ENCODE measurements at regions not wholly inside any gene's neighbourhood (a gene's known extent, or its start where the extent isn't known, plus 50 kb on each side); places are given as distances from the start of the nearest gene placed in this dataset.
A peak's percentile ranks its signal among the peaks of the same experiment; 100 is the strongest.
"Not testable (repeated sequence)": the region's sequence is repeated elsewhere in the genome, so short reads cannot be mapped to it uniquely, and the experiment has no call there.

- DNase-seq: no peak
Measured at GRCh38 chr15:88997531-88997930, 84.4 kb upstream of the MFGE8 start.

DNA sequence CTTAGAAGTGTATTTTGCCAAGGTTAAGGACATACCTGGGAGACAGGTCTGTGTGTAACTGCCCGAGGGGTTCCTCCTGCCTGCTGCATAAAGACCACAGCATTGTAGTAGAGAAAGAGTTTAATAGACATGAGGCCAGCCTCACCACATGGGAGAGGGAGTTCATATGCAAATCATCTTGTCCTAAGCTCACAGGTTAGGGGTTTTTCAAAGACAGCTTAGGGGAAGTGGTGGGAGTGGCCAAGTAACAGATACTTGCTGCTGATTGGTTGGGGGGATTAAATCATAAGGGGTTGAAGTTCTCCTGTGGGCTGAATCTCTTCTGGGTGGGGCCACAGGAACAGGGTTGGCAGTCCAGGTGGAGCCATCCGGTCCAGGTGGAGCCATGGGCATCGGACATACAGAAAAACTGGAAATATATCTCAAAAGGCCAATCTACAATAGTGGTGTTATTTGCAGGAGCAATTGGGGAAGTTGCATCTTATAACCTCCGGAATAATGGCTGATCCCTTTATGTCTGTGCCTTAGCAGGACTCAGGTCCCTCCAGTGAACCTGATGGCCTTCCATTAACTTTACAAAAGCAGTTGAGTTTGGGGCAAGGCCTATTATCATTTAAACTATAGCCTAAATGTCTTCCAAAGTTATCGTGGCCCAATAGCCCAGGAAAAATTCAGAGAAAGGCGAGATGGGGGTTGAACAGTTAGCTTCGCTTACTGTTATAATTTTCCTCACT, 86.0 kb upstream of the MFGE8 start:
- no peak for DNase-seq

- DNase-seq: not testable (repeated sequence)
Measured at GRCh38 chr15:89001708-89002275, 86.5 kb upstream of the ABHD2 start.

DNA sequence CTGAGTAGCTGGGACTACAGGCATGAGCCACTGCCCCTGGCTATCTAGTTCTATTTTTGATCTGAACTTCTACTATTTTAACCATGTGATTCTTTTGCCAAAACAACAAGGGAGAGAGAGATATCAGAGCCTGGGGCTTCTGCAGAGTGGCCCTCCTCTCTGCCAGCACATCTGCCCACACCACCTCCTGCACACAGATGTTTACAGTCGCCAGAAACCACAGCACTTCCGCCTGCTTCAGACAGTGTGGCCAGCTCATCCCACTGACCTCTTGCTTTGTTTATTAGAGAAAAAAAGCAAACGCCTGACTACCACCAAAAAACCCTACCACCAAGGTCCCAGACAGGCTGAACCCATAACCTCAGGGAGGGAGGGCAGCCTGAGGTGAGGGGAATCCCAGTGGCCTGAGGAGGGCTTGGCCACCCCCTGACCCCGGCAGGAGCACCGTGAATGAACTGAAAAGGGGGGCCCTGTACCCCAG, 85.9 kb upstream of the ABHD2 start:
- no peak for DNase-seq

- no peak for DNase-seq
Measured at GRCh38 chr15:89002830-89003229, 85.4 kb upstream of the ABHD2 start.

GRCh38 chr15:89003865-89004725, 84.2 kb upstream of the ABHD2 start:
- DNase-seq: no peak

DNA sequence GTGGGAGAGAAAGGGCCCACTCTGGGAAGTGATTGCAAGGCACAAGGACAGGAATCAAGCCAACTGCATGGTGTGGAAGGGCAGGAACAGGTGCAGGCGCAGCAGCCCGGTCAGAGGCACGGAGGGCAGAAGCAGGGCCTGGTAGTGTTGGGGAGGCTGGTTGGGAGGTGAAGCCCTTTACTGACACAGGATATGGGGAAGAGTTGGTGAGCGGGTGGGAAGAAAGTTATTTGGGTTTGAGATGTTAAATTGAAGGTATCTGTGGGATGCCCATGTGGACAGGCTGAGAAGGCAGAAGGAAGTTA, 83.6 kb upstream of the ABHD2 start:
- no peak for DNase-seq

- DNase-seq: not testable (repeated sequence)
Measured at GRCh38 chr15:89007527-89007926, 80.7 kb upstream of the ABHD2 start.

GRCh38 chr15:89007989-89008388, 80.3 kb upstream of the ABHD2 start:
- DNase-seq: no peak

- DNase-seq: no peak
Measured at GRCh38 chr15:89009080-89009479, 79.2 kb upstream of the ABHD2 start.

DNA sequence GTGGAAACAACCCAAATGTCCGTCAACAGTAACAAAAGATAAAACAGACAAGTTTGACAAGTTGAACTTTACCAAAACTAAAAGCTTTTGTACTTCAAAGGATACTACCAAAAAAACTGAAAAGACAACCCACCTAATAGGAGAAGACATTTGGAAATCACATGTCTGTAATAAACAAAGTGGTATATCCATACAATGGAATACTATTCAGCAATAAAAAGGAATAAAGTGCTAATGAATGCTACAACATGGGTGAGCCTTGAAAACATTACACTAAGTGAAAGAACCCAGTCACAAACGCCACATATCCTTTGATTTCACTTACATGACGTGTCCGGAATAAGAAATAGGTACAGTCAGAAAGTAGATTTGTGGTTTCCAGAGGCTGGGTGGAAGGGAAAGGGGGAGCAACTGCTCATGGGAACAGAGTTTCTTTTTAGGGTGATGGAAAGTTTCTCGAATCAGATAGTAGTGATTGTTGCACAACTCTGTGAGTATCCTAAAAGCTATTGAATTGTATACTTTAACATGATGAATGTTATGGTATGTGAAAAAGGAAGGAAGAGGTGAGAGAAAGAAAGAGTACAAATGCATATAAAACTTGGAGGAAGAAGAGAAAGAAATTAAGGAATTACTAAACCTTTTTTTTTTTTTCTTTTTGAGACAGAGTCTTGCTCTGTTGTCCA, 72.7 kb upstream of the ABHD2 start:
- no peak for DNase-seq

DNA sequence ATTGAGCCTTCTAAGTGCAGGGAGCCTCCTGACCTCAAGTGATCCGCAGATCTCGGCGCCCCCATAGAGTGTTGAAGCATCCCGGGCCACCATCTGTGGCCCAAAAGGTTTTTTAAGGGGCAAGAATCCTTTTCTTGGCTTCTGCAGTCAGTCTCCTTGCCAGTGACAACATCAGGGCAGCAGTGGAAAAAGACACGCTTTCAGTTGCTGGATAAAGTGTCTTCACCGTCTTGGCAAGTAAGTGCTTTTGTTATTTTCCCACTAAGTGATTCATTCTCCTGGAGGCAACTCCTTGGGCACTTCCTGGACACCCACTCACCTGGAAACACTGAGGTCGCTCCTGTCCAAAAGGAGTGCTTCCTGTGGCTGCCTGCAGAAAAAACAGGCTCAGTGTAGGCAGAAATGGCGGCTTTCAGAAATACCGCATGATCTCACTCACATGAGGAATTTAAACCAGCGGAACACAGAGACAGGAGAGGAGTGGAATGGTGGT, 71.7 kb upstream of the ABHD2 start:
- DNase-seq: no peak

GRCh38 chr15:89017370-89018066, 70.7 kb upstream of the ABHD2 start:
- DNase-seq: peak; percentile 73 to 85

DNA sequence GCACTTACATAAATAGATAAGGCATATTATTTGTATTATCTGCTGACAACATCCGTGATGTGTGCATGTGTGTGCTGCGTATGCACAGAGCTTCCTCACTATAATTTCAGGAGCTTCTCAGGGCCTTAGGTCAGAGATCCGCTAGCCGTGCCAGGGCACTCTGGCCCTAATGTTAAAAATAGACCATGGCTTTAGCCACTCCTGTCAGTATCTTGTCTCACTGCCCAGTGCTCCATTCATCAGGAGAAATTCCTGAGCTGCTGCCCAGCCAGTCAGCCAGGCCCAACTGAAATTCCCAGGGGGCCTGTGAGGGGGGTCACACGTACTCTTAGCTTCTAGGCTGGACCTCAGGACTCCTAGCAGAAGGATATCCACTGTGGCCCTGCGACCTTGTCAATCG, 70.0 kb upstream of the ABHD2 start:
- DNase-seq: no peak

DNA sequence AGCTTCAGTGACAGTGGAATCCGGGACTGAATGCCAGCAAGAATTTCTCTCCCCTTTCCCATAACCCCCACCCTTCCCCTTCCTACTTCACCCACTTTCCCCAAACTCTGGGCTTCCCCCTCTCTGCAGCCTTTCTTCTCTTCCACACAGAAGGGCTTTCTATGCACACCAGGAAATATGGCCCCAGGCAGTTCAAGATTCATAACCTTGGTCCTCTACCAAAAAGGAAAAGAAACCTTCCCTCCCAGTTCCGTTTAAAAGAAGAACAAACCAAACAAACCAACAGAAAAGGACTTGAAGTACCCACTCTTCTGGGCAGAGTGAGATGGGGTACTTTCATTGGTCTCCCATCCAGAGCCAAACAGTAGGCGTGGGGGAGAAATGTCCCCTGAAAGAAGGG, 68.8 kb upstream of the ABHD2 start:
- no peak for DNase-seq

DNA sequence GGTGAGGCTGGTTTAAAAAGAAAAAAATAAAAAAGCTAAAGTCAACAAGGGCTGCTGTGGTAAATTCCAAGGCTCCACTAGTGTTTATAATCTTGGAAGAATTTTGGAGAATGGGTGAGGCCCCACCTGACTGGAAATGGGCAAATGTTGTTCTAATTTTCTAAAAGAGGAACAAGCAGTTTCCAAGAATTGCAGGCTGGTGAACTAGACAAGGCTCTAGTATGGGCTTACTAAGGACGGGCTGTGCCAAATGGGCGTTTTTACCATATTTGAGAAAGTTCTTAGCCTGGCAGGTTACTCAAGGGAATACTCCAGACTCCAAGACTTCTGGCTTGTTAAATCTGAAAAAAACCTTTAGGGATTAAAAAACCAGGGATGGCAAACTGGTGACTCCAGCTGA, 67.0 kb upstream of the ABHD2 start:
- no peak for DNase-seq

- not testable (repeated sequence) for DNase-seq
Measured at GRCh38 chr15:89021886-89022285, 66.4 kb upstream of the ABHD2 start.

GRCh38 chr15:89023311-89023961, 64.8 kb upstream of the ABHD2 start:
- no peak for DNase-seq

DNA sequence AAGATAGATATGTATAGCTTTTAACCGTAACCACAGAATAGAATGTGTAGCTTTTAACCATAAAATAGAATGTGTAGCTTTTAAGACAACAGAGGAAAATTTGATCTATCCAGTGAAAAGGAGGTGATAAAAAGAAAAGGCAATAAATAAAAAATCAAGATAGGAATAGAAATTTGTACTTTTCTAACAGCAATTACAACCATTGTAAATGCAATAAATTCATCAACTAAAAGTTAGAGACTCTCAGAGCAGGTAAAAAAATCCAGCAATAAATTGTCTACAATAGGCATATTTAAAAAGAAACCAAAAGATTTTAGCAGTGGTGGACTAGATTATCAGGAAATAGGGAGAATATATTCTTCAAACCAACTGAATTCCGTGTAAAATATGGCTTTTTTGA, 63.8 kb upstream of the ABHD2 start:
- no peak for DNase-seq

DNA sequence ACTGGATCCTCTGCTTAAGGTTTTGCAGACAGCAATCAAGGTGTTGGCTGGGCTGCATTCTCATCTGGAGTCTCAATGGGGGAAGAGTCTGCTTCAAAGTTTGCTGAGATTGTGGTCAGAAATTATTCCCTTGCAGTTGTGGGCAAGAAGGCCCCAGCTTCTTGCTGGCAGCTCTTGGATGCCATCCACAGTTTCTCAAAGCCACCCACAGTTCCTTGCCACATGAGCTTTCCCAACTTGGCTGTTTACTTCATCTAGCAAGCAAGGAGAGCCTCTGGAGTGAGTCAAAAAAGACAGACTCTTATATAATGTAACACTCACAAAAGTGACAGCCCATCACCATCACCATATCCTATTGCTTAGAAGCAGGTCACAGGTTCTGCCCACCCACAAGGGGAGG, 62.1 kb upstream of the ABHD2 start:
- DNase-seq: no peak

DNA sequence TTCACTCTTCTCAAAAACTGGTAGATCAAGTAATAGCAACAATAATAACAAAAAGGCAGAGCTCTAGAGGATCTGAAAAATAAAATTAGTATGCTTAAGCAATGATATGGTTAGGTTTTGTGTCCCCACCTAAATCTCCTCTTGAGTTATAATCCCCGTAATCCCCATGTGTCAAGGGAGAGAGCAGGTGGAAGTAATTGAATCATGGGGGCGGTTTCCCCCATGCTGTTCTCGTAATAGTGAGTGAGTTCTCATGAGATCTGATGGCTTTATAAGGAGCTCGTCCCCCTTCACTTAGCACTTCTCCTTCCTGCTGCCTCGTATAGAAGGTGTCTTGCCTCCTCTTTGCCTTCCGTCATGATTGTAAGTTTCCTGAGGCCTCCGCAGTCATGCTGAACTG, 60.2 kb upstream of the ABHD2 start:
- no peak for DNase-seq

DNA sequence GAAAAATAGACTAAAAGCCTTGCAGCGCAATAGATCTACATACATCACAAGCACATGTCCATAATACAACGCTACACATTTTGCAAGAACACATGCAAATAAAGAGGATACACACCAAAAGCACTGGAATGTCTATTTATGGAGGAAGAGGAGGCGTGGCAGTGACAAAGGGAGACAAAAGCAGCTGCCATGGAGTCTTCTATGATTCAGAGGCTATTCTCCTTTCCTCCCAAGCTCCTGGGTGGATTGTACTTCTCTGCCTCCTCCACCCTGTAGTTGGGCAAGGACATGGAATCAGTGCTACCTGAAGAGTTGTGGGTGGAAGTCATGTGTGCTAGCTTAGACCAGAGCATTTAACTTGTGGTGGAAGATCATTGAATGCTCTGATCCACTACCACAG, 57.9 kb upstream of the ABHD2 start:
- DNase-seq: no peak

Measured in stimulated activated CD4-positive, alpha-beta T cell treated with anti-CD3 and anti-CD28 coated beads, Interleukin-4, amount 100 ng/mL, for 4 hours (primary cell).